Neutrophil (primary cell): ENCODE measurements at regions not wholly inside any gene's neighbourhood (a gene's known extent, or its start where the extent isn't known, plus 50 kb on each side); places are given as distances from the start of the nearest gene placed in this dataset.

Source experiments
- H3K27ac ChIP-seq: fragments of 200-600 bp; sonication (generic); 2 replicates; pipeline ENCODE4 v1.5.1; 2016; ENCODE audit warnings: mild to moderate bottlenecking, moderate library complexity
- H3K27me3 ChIP-seq: fragments of 200-600 bp; sonication (generic); 2 replicates; pipeline ENCODE4 v1.6.0; 2016; ENCODE audit warnings: mild to moderate bottlenecking
- H3K36me3 ChIP-seq: fragments of 200-600 bp; sonication (generic); 2 replicates; pipeline ENCODE4 v1.5.1; 2017
- H3K4me1 ChIP-seq, 2 experiments: fragments of 200-600 bp in 1 of 2; sonication (generic) in 1 of 2; 1 replicate in 1 of 2; 2 replicates in 1 of 2; pipeline versions ENCODE4 v1.5.1 to v1.6.1; 2013 to 2016; ENCODE audit warnings: low read depth in 1 of 2, low read length in 1 of 2, mild to moderate bottlenecking in 1 of 2, moderate library complexity in 1 of 2; ENCODE audit not compliant: control insufficient read depth in 1 of 2, insufficient read depth in 1 of 2
- H3K4me3 ChIP-seq, 2 experiments: fragments of 200-600 bp in 1 of 2; sonication (generic) in 1 of 2; 1 replicate in 1 of 2; 2 replicates in 1 of 2; pipeline ENCODE4 v1.5.1; 2013 to 2016; ENCODE audit warnings: low read depth in 1 of 2, low read length in 1 of 2, mild to moderate bottlenecking in 1 of 2, moderate library complexity in 1 of 2
- H3K9me3 ChIP-seq: fragments of 200-600 bp; sonication (generic); 2 replicates; pipeline ENCODE4 v1.5.1; 2016
- CTCF ChIP-seq: fragments of 200-600 bp; sonication (generic); IDR thresholded peaks from 2 replicates; pipeline ENCODE4 v1.5.1; 2016; ENCODE audit warnings: antibody characterized with exemption

GRCh38 chr7:21146642-21147423 is 281.1 kb upstream of the SP4 start:
- Histone ChIP-seq H3K36me3 (no peaks in the 10 kb centered on the region), H3K27me3 (no peaks in the 10 kb centered on the region), H3K9me3 (no peaks in the 10 kb centered on the region), H3K4me1 (no peaks in the 10 kb centered on the region), H3K4me3 (no peak overlapping the region), H3K27ac (no peak overlapping the region)
- TF ChIP-seq CTCF = no peak

- Histone ChIP-seq H3K4me3 (no peak overlapping the region), H3K9me3 (no peaks in the 10 kb centered on the region), H3K27me3 (no peaks in the 10 kb centered on the region), H3K36me3 (no peaks in the 10 kb centered on the region), H3K4me1 (no peaks in the 10 kb centered on the region), H3K27ac (no peak overlapping the region)
- TF ChIP-seq CTCF = no peak
Observed at GRCh38 chr7:21149809-21150208, 278.1 kb upstream of the SP4 start.

- no peaks in the 10 kb centered on the region for H3K4me1 ChIP-seq
- no peak overlapping the region for H3K27ac ChIP-seq
- no peak overlapping the region for H3K4me3 ChIP-seq
- no peak for TF ChIP-seq CTCF
- no peaks in the 10 kb centered on the region for H3K9me3 ChIP-seq
- no peaks in the 10 kb centered on the region for H3K27me3 ChIP-seq
- H3K36me3 ChIP-seq = no peaks in the 10 kb centered on the region
Observed at GRCh38 chr7:21154614-21155013, 273.3 kb upstream of the SP4 start.

- no peak overlapping the region for H3K27ac ChIP-seq
Observed at GRCh38 chr7:21159506-21159905, 268.4 kb upstream of the SP4 start.

GRCh38 chr7:21160401-21160800 is 267.5 kb upstream of the SP4 start:
- Histone ChIP-seq H3K9me3 (no peaks in the 10 kb centered on the region), H3K27ac (no peak overlapping the region), H3K4me3 (no peak overlapping the region), H3K4me1 (no peaks in the 10 kb centered on the region), H3K36me3 (no peaks in the 10 kb centered on the region), H3K27me3 (no peaks in the 10 kb centered on the region)
- no peak for TF ChIP-seq CTCF

More at GRCh38 chr7:21159506-21159905, 268.4 kb upstream of the SP4 start:
- no peaks in the 10 kb centered on the region for H3K36me3 ChIP-seq
- TF ChIP-seq CTCF = no peak
- no peaks in the 10 kb centered on the region for H3K4me1 ChIP-seq
- H3K9me3 ChIP-seq = no peaks in the 10 kb centered on the region
- H3K27me3 ChIP-seq = no peaks in the 10 kb centered on the region
- H3K4me3 ChIP-seq = no peak overlapping the region
